HG02973 (cell line): ENCODE measurements at regions not wholly inside any gene's neighbourhood (a gene's known extent, or its start where the extent isn't known, plus 50 kb on each side); places are given as distances from the start of the nearest gene placed in this dataset.

Experiments
- ATAC-seq: cut with Tn5 transposase; IDR thresholded peaks from one replicate; pipeline ENCODE4 v1.9.1; 2021; ENCODE audit warnings: moderate library complexity; ENCODE audit not compliant: unreplicated experiment

- ATAC-seq, result no peak
These were observed 484.8 kb downstream of the PSAT1 start for GRCh38 chr9:78781681-78782080.

DNA sequence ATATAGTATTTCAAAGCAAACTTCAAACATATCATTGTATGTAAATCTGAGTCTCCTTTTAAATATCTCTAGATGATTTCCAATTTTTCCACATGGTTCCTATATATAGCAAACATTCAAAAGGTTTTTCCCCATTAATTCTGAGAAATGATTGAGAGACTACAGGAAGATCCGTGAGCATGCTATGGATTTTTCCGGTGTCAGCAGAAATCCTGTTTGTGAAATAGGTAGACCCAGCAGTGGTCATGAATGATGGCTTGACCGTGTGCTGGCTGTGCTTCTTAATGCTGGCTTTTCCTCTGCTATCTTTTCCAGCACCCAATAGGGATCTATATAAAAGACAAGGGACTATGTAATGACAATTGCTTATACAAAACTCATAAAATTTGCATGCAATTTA lies 485.3 kb downstream of the PSAT1 start:
- no peak for ATAC-seq

- no peak for ATAC-seq
These were observed 485.9 kb downstream of the PSAT1 start for GRCh38 chr9:78782858-78783257.

DNA sequence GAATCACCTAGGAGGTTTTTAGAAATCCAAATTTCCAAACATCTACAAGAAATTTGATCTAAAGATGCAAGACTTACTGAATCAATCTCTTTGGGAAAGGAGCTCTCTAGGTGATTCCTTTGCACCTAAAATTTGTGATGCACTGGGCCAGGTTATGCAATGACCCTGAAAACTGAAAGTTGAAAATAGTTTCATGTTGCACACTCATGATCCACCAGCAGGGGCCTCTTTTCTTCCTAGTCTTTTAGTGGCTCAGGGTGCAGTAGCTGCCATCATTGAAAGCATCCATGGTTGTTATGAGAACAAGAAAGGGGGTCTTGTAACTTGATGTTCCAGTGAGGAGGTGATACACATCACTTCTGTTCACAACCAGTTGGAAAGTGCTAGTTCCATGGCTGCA lies 486.8 kb downstream of the PSAT1 start:
- no peak for ATAC-seq

GRCh38 chr9:78786794-78787193 lies 489.9 kb downstream of the PSAT1 start:
- no peak for ATAC-seq

DNA sequence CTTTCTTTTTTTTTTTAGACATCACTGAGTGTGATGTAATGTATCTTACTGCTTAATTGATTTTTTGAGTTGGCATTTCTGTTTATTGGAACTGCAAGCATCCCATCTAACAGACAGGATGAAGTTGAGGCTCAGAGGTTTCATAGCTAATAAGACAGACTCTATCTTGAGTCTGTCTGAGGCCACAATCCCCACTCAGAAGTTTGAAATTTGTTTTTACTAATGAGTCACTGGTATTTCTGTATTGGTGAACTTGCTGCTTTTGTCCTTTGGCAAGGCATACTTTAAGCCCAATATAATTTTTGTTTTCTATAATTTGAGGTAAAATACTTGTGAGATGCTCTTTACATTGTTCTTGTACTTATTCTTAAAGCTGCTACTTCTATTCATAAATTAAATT lies 491.2 kb downstream of the PSAT1 start:
- ATAC-seq, result no peak

DNA sequence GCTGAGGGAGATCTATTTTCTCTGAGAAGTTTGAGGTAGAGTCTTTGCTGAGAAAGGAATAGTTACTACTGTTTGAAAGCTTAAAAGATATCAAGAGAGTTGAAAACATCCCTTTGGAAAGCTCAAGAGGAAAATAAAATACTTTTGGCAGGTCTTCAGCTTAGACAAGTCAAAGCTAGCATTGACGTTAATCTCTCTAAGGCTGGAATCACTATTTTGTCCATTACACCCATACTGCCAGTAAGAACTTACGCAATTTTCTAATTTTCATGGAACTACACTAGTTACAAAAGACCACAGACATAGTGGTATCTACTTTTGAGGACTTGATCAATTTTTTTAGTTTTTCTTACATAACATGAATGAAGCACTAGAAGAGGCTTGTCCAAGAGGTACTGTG lies 494.9 kb downstream of the PSAT1 start:
- ATAC-seq, result no peak

- ATAC-seq, result no peak
These were observed 495.8 kb downstream of the PSAT1 start for GRCh38 chr9:78792745-78793144.

- ATAC-seq, result no peak
These were observed 508.8 kb downstream of the PSAT1 start for GRCh38 chr9:78805771-78806170.

DNA sequence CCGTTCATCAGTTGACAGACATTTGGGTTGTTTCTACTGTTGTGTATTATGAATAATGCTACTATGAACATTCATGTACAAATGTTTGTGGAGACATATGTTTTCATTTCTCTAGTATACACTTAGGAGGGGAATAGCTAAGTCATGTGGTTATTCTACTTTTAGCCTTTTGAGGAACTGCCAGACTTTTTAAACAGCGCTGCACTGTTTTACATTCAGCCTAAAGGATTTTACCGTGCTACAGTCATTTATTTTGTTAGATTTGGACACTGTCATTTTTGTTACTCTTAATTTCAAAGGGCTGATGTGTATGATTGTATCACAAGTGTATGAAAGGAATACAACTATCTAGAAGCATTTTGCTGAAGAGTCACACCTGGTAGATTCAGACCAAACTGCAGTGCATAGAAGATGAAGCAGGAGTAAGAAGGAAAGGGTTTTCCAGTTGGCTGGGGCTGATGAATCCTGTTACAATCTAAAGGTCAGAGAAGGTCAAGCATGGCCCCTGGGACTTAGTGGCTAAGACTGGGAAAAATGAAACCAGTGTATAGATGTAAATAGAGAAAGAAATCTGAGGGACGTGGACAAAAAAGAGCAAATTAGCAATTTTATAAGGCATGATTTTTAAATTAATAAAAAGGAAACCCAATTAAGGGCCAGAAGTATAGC lies 509.7 kb downstream of the PSAT1 start:
- ATAC-seq, result no peak

DNA sequence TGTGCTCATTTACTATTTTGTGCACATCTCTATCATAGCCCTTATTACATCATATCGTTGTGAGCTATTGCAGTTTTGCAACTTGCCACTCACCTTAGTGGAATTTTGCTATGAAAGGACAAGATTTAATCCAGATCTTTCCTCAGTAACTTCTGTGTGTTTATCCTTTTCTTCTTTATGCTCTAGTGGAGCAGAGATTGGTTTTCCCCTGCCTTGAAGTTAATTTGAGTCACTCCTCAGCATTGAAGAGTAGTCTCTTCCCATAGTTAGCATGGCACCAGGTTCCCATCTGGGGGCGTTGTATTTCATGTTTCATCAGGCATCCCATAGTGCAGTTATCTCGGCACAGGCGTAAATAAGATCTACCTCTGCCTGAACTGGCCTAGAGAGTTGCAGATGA lies 510.4 kb downstream of the PSAT1 start:
- ATAC-seq, result no peak

DNA sequence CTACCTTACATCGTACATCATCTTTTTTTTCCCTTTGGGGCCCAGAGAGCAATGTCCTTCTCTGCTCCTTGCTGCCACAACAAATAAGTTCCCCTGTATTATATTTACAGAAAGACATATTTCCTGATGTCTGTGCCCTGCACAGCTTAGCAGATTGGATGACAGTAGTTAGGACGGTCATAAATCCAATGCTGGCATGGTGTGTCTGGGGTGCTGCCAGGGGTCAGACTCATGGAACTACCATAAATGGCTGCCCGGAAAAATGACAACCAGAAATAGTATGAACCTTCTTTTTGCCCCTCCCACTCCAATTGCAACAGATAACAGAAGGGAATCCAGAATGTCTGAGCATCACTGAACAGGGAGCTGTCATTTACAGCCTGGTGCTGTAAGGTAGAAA lies 511.1 kb downstream of the PSAT1 start:
- ATAC-seq, result no peak

- ATAC-seq, result no peak
These were observed 514.8 kb downstream of the PSAT1 start for GRCh38 chr9:78811622-78812276.

DNA sequence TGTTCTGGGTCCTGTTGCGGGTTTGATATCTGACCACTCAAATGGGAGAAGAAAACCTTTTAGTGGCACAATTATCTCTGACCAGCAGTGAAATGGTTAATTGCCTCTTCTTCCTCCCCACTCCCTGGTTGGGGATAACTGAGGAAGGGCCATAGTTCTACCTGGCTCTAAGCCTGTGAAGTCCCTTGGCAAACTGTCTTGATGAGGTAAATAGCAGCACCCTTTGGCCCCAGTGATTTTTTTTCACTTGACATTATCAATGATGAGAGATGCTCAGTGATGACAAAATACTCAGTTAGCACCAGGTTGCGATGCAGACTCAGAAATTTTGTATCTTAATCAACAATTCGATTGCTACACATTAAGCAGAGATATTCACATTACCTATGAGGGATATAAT lies 515.7 kb downstream of the PSAT1 start:
- ATAC-seq, result no peak

GRCh38 chr9:78813602-78814180 lies 516.8 kb downstream of the PSAT1 start:
- ATAC-seq, result no peak

DNA sequence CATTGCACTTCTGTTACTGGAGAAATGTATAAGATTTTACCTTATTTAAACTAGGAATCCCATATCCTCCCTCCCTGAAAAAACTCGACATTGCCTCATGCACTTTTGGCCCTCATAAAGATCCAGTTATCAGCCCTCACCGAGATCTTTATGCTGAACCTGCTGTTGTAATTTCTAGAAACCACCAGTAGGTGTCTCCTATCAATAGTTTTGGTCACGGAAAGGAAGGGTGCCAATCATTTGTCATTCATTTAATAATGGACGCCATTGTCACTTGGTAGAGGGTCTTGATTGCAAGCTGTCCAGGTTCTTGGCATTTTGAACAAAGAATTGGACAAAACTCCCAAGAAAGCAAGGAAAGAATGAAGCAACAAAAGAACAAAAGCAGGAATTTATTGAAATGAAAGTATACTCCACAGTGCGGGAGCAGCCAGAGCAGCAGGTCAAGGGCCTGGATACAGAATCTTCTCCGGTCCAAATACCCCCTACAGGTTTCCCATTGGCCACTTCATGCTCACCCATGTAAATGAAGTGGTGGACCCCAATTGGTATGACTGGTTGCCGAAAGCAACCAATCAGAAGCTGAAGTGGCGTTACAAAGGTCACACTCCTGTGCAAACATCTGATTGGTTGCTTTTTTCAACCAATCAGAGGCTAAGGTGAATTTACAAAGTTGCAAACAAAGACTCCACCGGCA lies 524.3 kb downstream of the PSAT1 start:
- ATAC-seq, result peak; percentile 85

DNA sequence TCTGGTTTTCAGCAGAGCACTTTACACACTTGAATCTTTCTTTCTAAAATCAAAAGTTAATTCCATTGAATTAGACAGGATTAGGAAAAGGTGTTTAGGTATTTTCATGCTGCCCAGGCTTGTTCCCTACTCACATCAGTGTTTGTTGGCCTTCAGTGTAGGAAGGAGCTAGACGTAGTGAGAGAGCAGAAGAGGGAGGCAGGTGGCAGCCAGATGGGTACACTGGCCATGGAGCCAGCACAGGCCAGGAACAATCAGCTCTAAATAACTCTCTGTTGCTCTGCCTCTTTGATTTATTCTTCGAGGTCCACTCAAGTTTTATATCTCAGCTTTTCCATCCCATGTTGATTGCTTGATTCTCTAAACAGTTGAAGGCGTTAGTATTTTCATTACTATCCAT lies 529.6 kb downstream of the PSAT1 start:
- no peak for ATAC-seq

- ATAC-seq, result no peak
These were observed 531.6 kb downstream of the PSAT1 start for GRCh38 chr9:78828521-78828920.

- ATAC-seq, result no peak
These were observed 533.4 kb downstream of the PSAT1 start for GRCh38 chr9:78830301-78830700.

DNA sequence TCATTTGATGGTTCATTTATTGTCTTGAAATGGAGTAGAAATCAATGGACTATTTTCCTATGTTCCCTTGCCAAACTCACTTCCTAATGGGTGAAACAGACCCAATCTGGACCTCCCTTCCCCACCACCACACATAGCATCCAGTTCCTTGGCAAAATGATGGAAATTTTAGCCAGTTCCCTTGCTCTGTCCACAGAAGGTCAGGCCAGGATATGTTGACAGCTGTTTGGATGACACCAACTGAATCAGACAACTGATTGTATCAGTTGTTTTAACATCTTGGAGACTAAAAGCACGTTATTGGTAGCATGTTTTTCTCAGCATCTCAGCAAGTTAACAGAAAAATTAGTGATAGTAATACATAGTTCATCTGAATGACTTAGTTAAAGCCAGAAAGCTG lies 534.8 kb downstream of the PSAT1 start:
- ATAC-seq, result no peak

GRCh38 chr9:78835928-78836450 lies 539.1 kb downstream of the PSAT1 start:
- ATAC-seq, result no peak

DNA sequence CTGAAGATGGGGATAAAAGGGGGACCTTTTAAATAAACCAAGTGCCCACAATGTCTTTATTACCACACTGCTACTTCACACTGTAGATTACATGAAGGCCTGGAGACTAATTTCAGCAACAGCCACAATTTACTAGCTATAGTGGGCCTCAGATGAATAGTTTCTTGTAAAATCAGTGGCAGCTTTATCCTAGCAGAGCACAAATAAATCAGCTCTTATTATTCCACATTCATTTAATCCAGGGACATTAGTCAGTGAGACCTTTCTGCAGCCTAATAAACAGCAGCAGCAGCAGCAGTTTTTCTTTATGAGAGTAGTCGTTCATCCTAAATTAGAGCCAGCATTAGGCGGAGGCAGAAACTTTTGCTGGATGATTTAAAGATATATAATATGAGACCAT lies 542.3 kb downstream of the PSAT1 start:
- no peak for ATAC-seq
